OCI-LY3 (cell line): ENCODE measurements at regions not wholly inside any gene's neighbourhood (a gene's known extent, or its start where the extent isn't known, plus 50 kb on each side); places are given as distances from the start of the nearest gene placed in this dataset.
"Not testable (repeated sequence)": the region's sequence is repeated elsewhere in the genome, so short reads cannot be mapped to it uniquely, and the experiment has no call there.

Experiments used
- H2AFZ ChIP-seq: fragments of 200-600, 300-600 bp; shearing (Covaris generic); 2 replicates; pipeline ENCODE4 v1.6.0; 2014; ENCODE audit warnings: antibody characterized with exemption, low read depth, low read length
- H3K27ac ChIP-seq: fragments of 200-600, 300-600 bp; sonication (generic); 2 replicates; pipeline ENCODE4 v1.5.1; 2014; ENCODE audit warnings: mild to moderate bottlenecking, low read length, moderate library complexity, mixed read lengths
- H3K27me3 ChIP-seq: fragments of 200-600, 300-600 bp; sonication (generic); 2 replicates; pipeline ENCODE4 v1.6.1; 2014; ENCODE audit warnings: low read depth, low read length, mixed read lengths
- H3K36me3 ChIP-seq: fragments of 200-600, 300-600 bp; sonication (generic); replicated peaks from 2 replicates; pipeline ENCODE3; 2014; ENCODE audit warnings: low read depth, low read length, mixed read lengths
- H3K4me1 ChIP-seq: fragments of 300-600, 200-600 bp; sonication (generic); 2 replicates; pipeline ENCODE4 v1.6.1; 2014; ENCODE audit warnings: low read length, mixed read lengths
- H3K4me2 ChIP-seq: fragments of 200-600, 300-600 bp; sonication (generic); 2 replicates; pipeline ENCODE4 v1.6.1; 2014; ENCODE audit warnings: low read length, mixed read lengths
- H3K4me3 ChIP-seq: fragments of 300-600, 200-600 bp; sonication (generic); 2 replicates; pipeline ENCODE4 v1.5.1; 2014; ENCODE audit warnings: antibody characterized with exemption, mild to moderate bottlenecking, low read length, moderate library complexity
- H3K79me2 ChIP-seq: fragments of 300-600, 200-600 bp; shearing (Covaris generic); 2 replicates; pipeline ENCODE4 v1.6.1; 2014; ENCODE audit warnings: mild to moderate bottlenecking, low read length, mixed read lengths
- H3K9ac ChIP-seq: fragments of 300-600, 200-600 bp; shearing (Covaris generic); 2 replicates; pipeline ENCODE4 v1.6.0; 2014; ENCODE audit warnings: mild to moderate bottlenecking, low read length, moderate library complexity
- H3K9me3 ChIP-seq: fragments of 200-600, 300-600 bp; shearing (Covaris generic); 2 replicates; pipeline ENCODE4 v1.6.1; 2014; ENCODE audit warnings: low read length, mixed read lengths; ENCODE audit not compliant: insufficient read depth
- H4K20me1 ChIP-seq: fragments of 200-600, 300-600 bp; sonication (generic); 2 replicates; pipeline ENCODE4 v1.6.1; 2016; ENCODE audit warnings: low read length, mixed read lengths; ENCODE audit not compliant: insufficient read depth

GRCh38 chr14:19268047-19268627, 166.0 kb downstream of the POTEG start:
- not testable (repeated sequence) for H3K4me3 ChIP-seq, H2AFZ ChIP-seq, H3K9ac ChIP-seq, H4K20me1 ChIP-seq, H3K36me3 ChIP-seq, H3K4me2 ChIP-seq, H3K9me3 ChIP-seq, H3K79me2 ChIP-seq, H3K27me3 ChIP-seq, H3K27ac ChIP-seq, H3K4me1 ChIP-seq

- not testable (repeated sequence) for H3K4me3 ChIP-seq, H3K4me2 ChIP-seq, H3K36me3 ChIP-seq, H3K27ac ChIP-seq, H2AFZ ChIP-seq, H3K79me2 ChIP-seq, H3K9me3 ChIP-seq, H3K9ac ChIP-seq, H3K27me3 ChIP-seq, H3K4me1 ChIP-seq, H4K20me1 ChIP-seq
Observed at GRCh38 chr14:19272235-19272634, 161.9 kb downstream of the POTEG start.

GRCh38 chr14:19289669-19290068, 144.5 kb downstream of the POTEG start:
- H3K27ac ChIP-seq, H3K4me3 ChIP-seq, H2AFZ ChIP-seq, H4K20me1 ChIP-seq, H3K36me3 ChIP-seq, H3K4me1 ChIP-seq, H3K27me3 ChIP-seq, H3K9me3 ChIP-seq, H3K79me2 ChIP-seq, H3K4me2 ChIP-seq, H3K9ac ChIP-seq: not testable (repeated sequence)

- H3K79me2 ChIP-seq, H3K27ac ChIP-seq, H4K20me1 ChIP-seq, H3K36me3 ChIP-seq, H3K4me2 ChIP-seq, H3K4me1 ChIP-seq, H2AFZ ChIP-seq, H3K27me3 ChIP-seq, H3K9ac ChIP-seq, H3K9me3 ChIP-seq, H3K4me3 ChIP-seq: not testable (repeated sequence)
Observed at GRCh38 chr14:19300243-19300642, 133.9 kb downstream of the POTEG start.

GRCh38 chr14:19300838-19301237, 133.3 kb downstream of the POTEG start:
- not testable (repeated sequence) for H3K4me1 ChIP-seq, H3K36me3 ChIP-seq, H3K79me2 ChIP-seq, H3K9ac ChIP-seq, H3K27ac ChIP-seq, H3K4me3 ChIP-seq, H3K4me2 ChIP-seq, H3K9me3 ChIP-seq, H3K27me3 ChIP-seq, H4K20me1 ChIP-seq, H2AFZ ChIP-seq

- H3K36me3 ChIP-seq, H3K4me1 ChIP-seq, H3K4me2 ChIP-seq, H3K79me2 ChIP-seq, H3K27me3 ChIP-seq, H3K9me3 ChIP-seq, H2AFZ ChIP-seq, H4K20me1 ChIP-seq, H3K4me3 ChIP-seq, H3K27ac ChIP-seq, H3K9ac ChIP-seq: not testable (repeated sequence)
Observed at GRCh38 chr14:19303844-19304243, 130.3 kb downstream of the POTEG start.

- not testable (repeated sequence) for H3K4me3 ChIP-seq, H2AFZ ChIP-seq, H3K9ac ChIP-seq, H3K79me2 ChIP-seq, H3K27ac ChIP-seq, H4K20me1 ChIP-seq, H3K4me1 ChIP-seq, H3K4me2 ChIP-seq, H3K36me3 ChIP-seq, H3K27me3 ChIP-seq, H3K9me3 ChIP-seq
Observed at GRCh38 chr14:19304442-19304841, 129.7 kb downstream of the POTEG start.

- H3K27ac ChIP-seq, H3K27me3 ChIP-seq, H3K9ac ChIP-seq, H3K4me2 ChIP-seq, H3K4me1 ChIP-seq, H3K79me2 ChIP-seq, H3K9me3 ChIP-seq, H4K20me1 ChIP-seq, H3K36me3 ChIP-seq, H2AFZ ChIP-seq, H3K4me3 ChIP-seq: not testable (repeated sequence)
Observed at GRCh38 chr14:19304918-19305317, 129.2 kb downstream of the POTEG start.

- not testable (repeated sequence) for H3K9ac ChIP-seq, H3K4me1 ChIP-seq, H3K4me2 ChIP-seq, H3K4me3 ChIP-seq, H3K27me3 ChIP-seq, H3K79me2 ChIP-seq, H3K9me3 ChIP-seq, H4K20me1 ChIP-seq, H3K36me3 ChIP-seq, H3K27ac ChIP-seq, H2AFZ ChIP-seq
Observed at GRCh38 chr14:19305776-19306175, 128.4 kb downstream of the POTEG start.

- not testable (repeated sequence) for H3K4me1 ChIP-seq, H2AFZ ChIP-seq, H3K9ac ChIP-seq, H3K27me3 ChIP-seq, H3K4me2 ChIP-seq, H3K79me2 ChIP-seq, H4K20me1 ChIP-seq, H3K36me3 ChIP-seq, H3K27ac ChIP-seq, H3K4me3 ChIP-seq, H3K9me3 ChIP-seq
Observed at GRCh38 chr14:19306405-19306804, 127.7 kb downstream of the POTEG start.
